Amniotic stem cell (primary cell): ENCODE measurements at regions not wholly inside any gene's neighbourhood (a gene's known extent, or its start where the extent isn't known, plus 50 kb on each side); places are given as distances from the start of the nearest gene placed in this dataset.
"Not testable (repeated sequence)": the region's sequence is repeated elsewhere in the genome, so short reads cannot be mapped to it uniquely, and the experiment has no call there.

Experiments used
- DNase-seq: peaks from one replicate; lab custom pipeline; 2025; lab: John Stamatoyannopoulos, UW

DNA sequence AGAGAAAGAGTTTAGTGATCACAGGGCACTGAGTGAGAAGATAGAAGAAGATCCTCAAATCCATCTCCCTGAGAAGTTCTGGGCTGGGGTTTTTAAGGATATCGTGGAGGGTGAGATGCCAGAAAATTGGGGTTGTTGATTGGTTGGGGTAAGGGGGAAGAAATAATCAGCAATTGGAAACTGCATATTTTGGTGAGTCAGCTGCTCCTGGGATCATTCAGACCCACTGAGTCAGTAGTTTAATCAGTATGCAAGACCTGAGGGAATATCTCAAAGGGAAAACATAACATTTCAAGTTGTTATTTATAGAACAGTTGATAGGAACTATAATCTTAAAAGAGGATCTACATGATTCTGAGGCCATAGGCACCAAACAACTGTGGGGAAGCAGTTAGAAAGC lies 183.4 kb downstream of the FCRL5 start:
- not testable (repeated sequence) for DNase-seq

DNA sequence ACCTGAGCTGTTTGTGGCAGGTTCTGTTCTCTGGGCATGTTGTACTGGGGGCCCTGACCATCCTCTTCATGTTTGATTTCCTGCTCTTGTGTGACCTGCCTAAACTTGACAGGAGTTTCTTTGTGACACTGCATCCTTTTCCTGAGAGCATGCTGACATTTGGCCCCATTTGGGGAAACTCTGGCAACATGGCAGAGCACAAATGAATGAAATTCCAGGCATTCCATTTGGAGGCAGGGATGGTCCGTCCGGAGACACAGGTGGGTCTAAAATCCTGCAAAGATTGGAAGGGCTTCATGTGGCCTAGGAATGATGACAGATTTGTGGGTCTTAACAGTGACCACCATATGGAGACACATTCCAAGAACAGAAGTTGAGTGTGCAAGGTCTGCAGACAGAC lies 184.0 kb downstream of the FCRL5 start:
- no peak for DNase-seq

DNA sequence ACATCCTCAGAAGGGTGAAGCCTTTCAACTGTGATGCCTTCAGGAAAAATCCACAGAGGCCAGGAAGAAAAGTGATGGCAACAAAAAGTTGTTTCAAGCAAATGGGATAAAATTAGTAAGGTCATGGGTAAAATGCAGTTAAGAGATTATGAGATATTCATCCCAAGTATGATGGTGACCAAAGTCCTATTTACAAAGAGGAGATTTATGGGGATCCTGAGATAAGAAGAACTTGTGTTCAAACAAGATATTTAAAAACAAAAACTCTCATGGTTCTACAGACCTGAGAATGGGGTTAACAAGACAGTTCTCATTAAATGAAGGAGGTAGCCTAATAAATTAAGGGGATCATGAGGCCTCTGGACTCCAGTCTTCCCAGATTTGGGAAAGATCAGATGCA lies 184.4 kb downstream of the FCRL5 start:
- no peak for DNase-seq

DNA sequence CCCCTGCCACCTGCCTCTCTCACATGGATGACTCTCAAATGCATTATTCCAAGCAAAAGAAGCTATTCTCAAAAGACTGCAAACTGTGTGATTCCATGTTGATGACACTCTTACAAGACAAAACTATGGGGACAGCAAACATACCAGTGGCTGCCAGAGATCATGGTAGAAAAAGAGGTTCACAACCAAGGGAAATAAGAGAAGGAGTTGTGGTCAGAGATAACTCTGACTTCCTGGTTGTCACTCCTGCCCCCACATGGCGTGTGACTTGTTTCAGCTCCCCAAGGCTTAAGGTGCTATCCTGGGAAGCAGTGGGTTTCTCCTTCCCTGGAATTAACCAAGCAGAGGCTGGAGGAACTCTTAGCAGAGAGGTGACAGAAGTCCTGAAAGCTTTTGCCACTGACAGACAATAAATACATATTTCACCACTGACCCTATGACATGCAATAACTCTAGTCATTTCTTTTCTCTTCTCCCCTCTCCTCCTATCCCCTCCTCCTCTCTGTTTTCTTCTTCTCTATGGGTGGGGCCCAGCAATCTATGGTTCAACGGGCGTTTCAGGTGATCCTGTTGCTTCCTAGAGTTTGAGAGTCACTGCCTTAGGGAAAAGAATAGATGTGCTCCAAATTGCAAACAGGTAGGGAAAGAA lies 185.1 kb downstream of the FCRL5 start:
- DNase-seq = no peak

DNA sequence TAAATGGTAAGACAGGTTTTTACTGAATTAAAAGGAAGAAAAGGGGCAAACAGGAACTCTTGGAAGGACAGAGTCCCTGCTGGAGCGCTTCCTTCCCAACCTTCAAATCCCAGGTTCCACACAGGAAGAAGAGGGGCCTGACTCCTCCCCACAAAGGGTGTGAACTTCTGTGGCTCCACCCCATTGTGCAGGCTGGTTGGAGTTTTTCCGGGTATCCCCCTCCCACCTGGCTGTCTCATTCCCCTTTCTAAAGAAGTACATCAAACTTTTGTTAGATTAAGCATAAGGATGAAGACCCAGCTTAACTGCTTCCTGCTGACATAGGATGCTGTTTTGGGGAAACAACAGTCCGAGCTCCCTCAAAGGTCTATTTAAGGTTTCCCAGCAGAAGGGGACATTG lies 187.7 kb downstream of the FCRL5 start:
- no peak for DNase-seq

DNA sequence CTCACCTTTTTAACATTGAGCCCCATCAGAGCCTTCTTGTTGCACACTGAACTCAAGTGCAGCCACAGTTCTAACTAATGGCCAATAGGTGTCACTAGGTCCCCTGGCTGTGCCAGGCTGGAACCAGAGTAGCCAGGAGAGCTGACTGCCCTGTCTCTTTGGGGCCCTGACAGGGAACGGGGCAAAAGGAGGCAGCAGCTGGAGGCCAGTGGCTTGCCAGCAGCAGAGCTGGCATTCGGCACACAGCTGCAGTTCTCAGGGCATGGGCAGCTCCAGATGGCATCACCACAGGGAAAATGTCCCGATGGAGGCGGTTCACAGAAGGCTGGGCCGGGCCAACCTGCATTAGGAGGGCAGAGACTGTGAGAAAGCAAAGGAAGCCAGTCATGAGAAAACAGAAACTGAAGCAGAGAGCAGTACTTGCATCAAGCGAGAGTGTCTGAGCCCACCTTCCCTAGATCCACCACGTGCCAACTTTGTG lies 188.6 kb downstream of the FCRL5 start:
- peak; percentile 10 for DNase-seq

DNA sequence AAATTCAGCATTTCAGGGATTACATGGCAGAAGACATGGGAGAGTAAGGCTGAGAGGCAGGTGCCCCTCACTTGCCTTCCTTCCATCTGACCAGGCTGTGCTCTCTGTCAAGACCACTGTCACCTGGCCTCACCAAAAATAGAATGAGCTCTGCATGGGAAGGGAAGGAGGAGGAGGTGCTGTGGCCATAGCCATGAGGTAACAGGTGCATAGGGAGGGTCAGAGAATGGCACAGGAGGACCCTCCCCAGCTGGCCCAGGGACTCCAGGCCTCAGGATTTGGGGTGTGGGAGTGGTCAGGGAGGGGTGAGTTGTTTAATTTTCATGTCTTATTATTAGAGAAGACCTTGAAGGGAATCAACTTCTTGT lies 192.3 kb downstream of the FCRL5 start:
- no peak for DNase-seq

DNA sequence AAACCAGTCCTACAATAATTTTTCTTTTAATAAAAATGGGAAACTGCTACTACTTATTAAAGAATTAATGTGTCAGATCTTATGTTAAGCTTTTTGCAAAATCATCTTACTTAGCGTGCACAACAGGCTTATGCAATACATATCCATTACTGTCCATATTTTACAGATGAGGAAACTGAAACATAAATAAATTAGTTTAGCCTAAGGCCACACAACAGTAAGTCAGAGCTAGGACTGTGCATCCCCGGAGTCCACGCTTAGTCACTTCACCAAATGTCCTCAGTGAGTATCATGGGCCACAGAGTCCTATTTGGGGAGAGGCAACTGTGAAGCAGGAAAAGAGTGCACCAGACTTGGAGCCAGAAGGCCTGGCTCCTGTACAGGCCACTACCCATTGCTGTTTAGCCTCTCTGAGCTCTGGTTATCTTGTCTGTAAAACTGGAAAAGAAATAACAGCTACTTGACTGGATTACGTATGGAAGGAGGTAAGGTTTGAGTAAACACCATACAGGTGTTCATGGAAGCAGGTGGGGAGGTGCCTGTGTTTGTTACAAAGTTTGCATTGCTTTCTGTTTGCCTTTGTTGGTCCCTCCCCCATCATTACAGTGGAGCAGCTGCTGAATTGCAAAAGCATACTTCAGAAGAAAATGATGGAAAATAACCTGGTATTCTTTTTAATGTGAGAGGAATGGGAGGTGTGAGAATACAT lies 192.8 kb downstream of the FCRL5 start:
- DNase-seq = no peak

DNA sequence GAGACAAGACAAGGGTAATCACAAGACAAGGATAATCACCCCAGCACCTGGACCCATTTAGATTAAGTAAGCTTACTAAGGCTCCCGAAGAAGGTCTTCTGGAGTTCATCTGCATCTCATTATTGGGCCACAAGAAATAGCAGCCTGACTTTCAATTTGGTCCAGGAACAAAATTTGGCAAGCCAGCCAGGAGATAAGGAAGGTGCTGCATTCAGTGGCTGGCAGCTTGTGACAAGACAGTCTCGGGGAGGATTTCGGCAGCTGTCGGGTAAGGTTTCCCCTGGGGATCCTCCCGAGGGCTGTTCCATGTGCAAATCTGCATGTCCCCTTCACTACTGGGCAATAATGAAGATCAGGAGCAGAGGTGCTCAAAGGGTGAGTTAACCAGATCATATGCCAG lies 195.2 kb downstream of the FCRL5 start:
- no peak for DNase-seq

DNA sequence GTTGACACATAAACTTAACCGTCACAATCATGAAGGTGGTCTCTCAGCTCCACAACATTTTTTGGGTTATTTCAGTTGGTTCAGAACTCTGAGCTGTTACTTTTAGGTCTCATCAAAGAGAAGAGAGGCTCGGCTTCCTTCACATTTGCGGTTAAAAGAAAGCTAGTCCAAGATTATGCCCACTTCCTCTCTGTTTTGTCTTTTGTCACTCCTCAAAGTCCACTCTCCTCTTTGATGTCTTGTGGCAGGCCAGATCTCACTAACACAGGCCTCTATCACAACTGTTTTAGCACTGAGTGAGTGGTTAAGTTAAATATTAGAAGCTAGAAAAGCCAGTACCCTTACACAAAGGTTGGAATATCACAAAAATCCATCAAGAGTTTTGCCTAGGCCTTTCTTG lies 195.7 kb downstream of the FCRL5 start:
- no peak for DNase-seq

DNA sequence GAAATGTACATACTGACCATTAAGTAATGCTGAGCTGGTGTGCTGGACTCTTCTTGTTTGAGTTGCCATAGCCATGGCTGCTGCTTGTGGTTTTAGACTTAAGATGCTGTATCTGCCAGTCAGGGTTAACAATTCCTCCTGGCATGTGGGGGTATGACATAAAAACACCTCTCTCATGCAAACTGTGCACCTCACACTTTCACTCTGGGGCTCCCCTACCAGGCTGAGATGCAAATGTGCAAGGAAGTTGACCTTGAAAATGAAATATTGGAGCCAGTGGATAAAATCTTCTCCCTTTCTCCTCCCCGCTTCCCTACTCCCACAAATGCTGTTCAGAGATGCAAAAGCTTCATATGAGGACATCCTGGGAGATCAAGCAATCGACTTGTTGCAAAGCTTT lies 198.8 kb downstream of the FCRL5 start:
- no peak for DNase-seq

DNA sequence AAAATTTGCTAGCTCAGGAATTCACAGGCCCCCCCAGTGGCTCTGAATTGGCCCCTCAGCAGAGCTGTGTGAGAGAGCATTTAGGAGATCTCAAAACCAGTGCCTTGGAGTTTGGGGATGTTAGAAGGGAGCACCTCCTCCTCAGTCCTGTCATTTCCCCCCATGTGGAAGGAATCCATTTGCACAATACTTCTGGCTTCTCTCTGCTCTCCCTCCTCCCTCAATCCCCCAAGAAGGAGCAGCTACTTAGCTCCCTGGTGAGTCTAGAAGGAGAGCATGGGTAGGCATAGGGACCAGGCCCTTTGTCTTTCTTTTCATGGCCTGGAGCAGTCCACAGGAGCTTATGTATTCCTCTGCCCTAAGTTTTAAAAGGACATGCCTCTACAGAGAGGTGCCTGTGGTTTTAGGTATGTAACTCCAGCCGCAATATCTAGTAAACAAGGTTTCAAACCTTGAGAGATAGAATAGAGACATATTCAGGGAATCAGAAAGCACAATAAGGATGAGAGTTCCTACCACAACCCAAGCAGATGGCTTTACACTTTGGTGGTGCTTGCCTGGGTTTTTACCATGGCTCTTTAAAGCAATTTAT lies 199.4 kb downstream of the FCRL5 start:
- DNase-seq = no peak

DNA sequence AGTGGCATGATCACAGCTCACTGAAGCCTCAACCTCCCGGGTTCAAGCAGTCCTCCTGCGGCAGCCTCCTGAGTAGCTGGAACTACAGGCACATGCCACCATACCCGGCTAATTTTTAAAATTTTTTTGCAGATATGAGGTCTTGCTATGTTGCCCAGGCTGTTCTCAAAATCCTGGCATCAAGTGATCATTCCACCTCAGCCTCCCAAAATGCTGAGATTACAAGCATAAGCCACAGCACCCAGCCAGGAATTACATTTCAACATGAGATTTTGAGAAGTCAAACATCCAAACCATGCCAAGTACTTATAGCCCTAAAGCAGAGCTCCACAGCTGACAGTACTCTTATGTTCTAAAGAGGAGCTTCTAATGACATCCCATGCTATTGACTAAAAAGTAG lies 200.1 kb downstream of the FCRL5 start:
- DNase-seq = no peak

DNA sequence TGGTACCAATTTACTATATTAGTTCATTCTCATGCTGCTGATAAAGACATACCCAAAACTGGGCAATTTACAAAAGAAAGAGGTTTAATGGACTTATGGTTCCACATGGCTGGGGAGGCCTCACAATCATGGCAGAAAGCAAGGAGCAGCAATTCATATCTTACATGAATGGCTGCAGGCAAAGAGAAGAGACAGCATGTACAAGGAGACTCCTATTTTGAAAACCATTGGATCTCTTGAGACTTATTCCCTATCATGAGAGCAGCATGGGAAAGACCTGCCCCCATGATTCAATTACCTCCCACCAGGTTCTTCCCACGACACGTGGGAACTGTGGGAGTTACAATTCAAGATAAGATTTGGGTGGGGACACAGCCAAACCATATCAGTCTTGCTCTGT lies 200.5 kb downstream of the FCRL5 start:
- DNase-seq = not testable (repeated sequence)

DNA sequence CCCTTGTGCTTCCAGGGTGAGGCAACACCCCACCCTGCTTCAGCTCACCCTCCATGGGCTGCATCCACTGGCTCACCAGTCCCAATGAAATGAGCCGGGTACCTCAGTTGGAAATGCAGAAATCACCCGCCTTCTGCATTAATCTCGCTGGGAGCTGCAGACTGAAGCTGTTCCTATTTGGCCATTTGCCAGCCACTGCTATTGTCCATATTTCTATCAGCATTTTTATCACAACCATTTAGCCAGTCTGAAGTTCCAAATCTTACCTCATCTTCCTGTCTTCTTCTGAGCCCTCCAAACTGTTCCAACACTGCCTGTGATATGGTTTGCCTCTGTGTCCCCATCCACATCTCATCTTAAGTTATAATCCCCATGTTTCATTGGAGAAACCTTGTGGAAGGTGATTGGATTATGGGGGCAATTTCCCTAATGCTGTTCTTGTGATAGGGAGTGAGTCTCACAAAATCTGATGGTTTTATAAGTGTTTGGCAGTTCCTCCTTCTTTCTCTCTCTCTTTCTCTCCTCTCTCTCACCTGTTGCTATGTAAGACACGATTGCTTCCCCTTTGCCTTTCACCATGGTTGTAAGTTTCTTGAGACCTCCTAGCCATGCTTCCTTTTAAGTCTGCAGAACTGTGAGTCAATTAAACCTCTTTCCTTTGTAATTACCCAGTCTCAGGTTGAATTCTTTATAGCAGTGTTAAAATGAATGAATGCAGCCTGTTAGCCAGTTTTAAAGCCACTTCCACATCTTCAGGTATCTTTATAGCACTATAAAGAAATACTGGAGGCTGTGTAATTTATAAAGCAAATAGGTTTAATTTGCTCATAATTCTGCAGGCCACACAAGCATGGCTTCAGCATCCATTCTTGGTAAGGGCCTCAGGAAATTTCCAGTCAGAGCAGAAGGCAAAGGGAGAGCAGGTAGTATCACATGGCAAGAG lies 203.5 kb downstream of the FCRL5 start:
- no peak for DNase-seq

DNA sequence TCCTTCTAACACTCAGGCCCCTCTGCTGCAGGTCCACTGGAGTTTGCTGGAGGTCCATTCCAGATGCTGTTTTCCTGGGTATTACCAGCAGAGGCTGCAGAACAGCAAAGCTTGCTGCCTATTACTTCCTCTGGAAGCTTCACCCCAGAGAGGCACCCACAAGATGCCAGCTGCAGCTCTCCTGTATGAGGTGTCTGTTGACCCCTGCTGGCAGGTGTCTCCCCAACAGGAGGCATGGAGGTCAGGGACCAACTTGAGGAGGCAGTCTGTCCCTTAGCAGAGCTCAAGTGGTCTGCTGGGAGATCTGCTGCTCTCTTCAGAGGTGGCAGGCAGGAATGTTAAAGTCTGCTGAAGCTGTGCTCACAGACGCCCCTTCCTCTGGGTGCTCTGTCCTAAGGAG lies 204.8 kb downstream of the FCRL5 start:
- DNase-seq = no peak

DNA sequence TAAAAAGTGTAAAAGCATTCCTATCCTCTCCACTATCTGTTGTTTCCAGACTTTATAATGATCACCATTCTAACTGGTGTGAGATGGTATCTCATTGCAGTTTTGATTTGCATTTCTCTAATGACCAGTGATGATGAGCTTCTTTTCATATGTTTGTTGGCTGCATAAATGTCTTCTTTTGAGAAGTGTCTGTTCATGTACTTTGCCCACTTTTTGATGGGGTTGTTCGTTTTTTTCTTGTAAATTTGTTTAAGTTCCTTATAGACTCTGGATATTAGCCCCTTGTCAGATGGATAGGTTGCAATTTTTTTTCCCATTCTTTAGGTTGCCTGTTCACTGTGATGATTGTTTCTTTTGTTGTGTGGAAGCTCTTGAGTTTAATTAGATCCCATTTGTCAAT lies 199.6 kb upstream of the ETV3 start:
- not testable (repeated sequence) for DNase-seq

DNA sequence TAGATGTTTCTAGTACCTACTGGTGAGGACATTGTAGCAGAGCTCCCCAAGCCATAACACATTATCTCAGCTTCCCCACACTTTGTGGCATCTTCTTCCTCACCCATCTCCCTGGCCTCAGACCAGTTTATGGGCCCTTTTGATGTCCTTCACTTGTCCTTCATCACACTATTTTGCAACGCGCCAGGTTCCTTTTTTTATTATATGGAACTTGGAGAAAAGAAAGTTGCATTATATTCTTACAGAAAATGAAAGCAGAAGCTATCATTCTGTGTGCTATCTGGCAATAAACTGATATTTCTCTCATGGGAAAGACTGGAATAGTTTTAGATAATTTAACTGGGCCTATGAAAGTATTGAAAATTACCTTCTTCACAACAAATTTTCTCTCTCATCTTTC lies 196.9 kb upstream of the ETV3 start:
- DNase-seq = no peak

DNA sequence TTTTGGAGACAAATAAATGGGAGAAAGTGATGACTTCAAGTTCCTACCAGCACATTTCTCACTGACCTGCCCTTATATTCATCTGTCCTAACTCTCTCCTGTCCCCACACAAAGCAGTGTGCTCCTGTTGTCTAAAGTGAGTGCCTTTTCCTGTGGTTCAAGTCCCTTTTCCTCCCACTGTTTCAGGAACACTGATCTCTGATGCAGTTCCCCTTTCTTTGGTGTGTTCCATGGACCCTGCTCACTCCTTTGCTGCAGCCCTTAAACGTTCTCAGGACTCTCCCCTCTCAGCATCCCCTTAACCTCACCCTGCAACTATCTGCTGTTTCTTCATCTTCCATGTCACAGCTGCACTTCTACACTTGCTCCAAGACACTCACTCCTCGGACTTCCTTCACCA lies 195.8 kb upstream of the ETV3 start:
- DNase-seq = no peak

DNA sequence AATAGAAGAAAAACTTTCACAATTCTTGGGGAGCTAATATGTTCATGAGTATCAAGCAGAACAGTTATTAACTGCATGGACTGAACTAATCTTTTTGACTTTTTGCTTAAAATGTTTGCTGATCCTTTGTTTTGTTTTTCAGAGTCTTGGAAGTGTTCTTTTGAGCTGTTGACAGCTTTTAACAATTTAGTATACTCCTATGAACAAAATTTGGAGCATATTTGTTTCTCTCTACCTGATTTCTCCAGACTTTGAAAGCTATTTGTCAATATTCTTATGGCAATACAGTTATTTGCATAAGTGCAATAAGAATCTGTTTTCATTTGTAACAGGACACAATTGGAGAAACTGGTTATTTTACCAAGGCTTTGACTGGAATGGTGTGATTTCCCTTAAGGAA lies 192.0 kb upstream of the ETV3 start:
- not testable (repeated sequence) for DNase-seq

DNA sequence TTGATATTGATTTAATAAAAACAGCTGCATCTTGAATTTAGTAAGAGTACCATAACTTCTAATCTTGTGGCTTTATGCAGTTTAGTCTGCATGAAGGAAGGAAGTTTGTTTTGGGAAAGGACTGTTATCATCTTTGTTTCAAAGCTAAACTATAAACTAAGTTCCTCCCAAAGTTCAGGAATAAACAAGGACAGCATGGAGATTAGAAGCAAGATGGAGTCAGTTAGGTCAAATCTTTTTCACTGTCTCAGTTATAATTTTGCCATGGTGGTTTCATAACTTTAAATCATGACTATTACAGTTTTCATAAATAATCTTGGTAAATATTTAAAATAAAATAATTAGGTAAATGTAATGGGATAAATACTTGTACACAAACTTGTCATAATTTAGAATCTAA lies 189.9 kb upstream of the ETV3 start:
- not testable (repeated sequence) for DNase-seq

DNA sequence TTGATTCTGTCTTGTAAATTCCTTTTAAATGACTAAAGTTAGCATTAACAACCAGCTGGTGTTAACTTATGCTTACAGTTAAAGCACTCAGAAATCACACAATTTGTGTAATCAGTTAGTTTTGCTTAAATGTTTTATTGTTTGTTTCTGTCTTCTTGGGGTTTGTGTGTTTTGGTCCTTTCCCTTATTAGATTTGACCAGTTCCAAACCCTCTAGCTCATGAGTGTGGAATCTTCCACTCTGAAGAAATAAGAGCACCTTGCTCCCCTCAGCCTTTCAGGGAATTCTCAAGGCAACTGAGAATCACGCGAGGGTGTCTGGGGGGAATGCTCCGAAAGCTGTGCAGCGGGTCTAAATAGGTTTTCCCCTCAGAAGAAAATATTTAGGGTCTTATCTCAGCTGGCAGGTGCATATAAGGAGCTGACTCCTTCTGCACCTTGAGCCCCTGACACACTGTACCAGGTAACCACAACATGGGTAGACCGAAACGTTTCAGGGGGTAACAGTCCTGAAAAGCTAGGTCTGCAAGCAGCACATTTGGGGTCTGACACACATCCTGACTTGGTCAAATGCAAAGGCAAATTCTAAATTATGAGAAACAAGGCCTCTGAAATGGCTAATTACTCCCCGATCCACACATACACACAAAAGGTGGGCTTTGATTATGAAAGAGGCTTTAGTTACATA lies 188.1 kb upstream of the ETV3 start:
- no peak for DNase-seq
